Effector memory CD8-positive, alpha-beta T cell (primary cell): ENCODE measurements at regions not wholly inside any gene's neighbourhood (a gene's known extent, or its start where the extent isn't known, plus 50 kb on each side); places are given as distances from the start of the nearest gene placed in this dataset.

Source experiments
- ATAC-seq: fragments of 150-1000 bp; cut with Tn5 transposase; replicated peaks from 2 replicates; pipeline ENCODE4 v1.10.0; 2021; ENCODE audit warnings: mild to moderate bottlenecking, moderate library complexity
- DNase-seq, 3 experiments: peaks; one replicate each; pipeline ENCODE4 v3.0.0; 2021
- H3K27ac Mint-ChIP-seq, 2 donors: one replicate each; pipeline ENCODE4 v1.8.0; 2022; ENCODE audit warnings: mild to moderate bottlenecking in 2 of 2, mixed read lengths in 2 of 2, moderate library complexity in 2 of 2
- H3K27me3 Mint-ChIP-seq, 2 donors: one replicate each; pipeline ENCODE4 v1.8.0; 2022; ENCODE audit warnings: mixed read lengths in 2 of 2
- H3K36me3 Mint-ChIP-seq: one replicate; pipeline ENCODE4 v1.8.0; 2022; ENCODE audit warnings: mild to moderate bottlenecking, moderate library complexity, mixed read lengths; ENCODE audit not compliant: insufficient read depth
- H3K4me1 Mint-ChIP-seq, 2 donors: one replicate each; pipeline ENCODE4 v1.8.0; 2022; ENCODE audit warnings: low read depth in 2 of 2, mixed read lengths in 2 of 2
- H3K4me3 Mint-ChIP-seq, 2 donors: one replicate each; pipeline ENCODE4 v1.8.0; 2022; ENCODE audit warnings: mild to moderate bottlenecking in 2 of 2, mixed read lengths in 2 of 2, moderate library complexity in 2 of 2
- H3K9me3 Mint-ChIP-seq, 2 donors: one replicate each; pipeline ENCODE4 v1.8.0; 2022; ENCODE audit warnings: mixed read lengths in 2 of 2

DNA sequence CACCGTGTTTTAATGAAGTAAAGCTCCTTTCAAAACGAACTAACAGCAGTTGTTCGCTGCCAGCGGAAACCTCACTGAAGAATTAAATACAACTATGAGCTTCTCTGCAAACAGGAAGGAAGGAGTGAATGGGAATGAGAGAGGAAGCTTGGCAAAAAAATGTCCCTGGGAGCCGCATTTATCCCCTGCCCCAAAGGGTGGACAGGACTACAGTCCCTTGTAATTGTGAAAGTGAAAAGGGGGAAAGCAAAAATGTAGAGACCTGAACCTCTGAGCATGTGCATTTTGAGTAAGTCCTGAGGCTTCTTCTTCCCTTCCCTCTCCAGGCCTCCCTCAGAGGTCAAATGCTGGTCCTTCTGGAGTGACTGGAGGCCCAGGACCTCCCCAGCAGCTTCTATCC, 53.8 kb upstream of the BMP2K start:
- H3K4me3 Mint-ChIP-seq = no peak overlapping the region
- peaks cover 0 to 9% of the 10 kb centered on the region in 2 donors for H3K27me3 Mint-ChIP-seq
- H3K27ac Mint-ChIP-seq = peak overlapping the region in 1 of 2 donors; percentile 46
- H3K4me1 Mint-ChIP-seq = peaks cover 8 to 22% of the 10 kb centered on the region in 2 donors
- ATAC-seq (no peak), DNase-seq (no peak)
- H3K9me3 Mint-ChIP-seq = no peaks in the 10 kb centered on the region
- H3K36me3 Mint-ChIP-seq = peaks cover 4% of the 10 kb centered on the region

DNA sequence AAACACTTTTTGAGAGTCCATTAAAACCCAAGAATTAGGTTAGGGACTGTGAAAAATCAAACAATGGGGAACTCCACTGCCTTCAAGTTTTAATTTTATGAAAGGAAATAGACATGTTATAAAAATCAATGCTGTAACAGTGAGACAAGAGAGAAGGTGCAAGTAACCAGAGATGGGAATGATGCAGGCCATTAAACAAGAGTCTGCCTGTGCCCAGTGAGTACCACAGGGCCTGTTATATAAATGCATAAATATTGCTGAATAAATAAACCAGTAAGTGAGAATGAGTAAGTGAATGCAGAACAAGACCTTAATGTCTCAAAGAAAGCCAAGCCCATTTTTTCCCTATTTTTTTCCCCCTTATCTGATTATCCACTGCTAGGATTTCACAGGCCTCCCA, 53.3 kb upstream of the BMP2K start:
- peaks cover 0 to 8% of the 10 kb centered on the region in 2 donors for H3K27me3 Mint-ChIP-seq
- H3K4me3 Mint-ChIP-seq = no peak overlapping the region
- H3K4me1 Mint-ChIP-seq = peaks cover 8 to 22% of the 10 kb centered on the region in 2 donors
- peak overlapping the region in 1 of 2 donors; percentile 46 for H3K27ac Mint-ChIP-seq
- H3K36me3 Mint-ChIP-seq = peaks cover 4% of the 10 kb centered on the region
- ATAC-seq (no peak), DNase-seq (no peak)
- H3K9me3 Mint-ChIP-seq = no peaks in the 10 kb centered on the region
